Fibroblast of skin of right quadriceps (primary cell): ENCODE measurements at regions not wholly inside any gene's neighbourhood (a gene's known extent, or its start where the extent isn't known, plus 50 kb on each side); places are given as distances from the start of the nearest gene placed in this dataset.
"Not testable (repeated sequence)": the region's sequence is repeated elsewhere in the genome, so short reads cannot be mapped to it uniquely, and the experiment has no call there.

Source experiments
- DNase-seq: peaks from one replicate; pipeline ENCODE4 v3.0.0-alpha.2; 2013

DNA sequence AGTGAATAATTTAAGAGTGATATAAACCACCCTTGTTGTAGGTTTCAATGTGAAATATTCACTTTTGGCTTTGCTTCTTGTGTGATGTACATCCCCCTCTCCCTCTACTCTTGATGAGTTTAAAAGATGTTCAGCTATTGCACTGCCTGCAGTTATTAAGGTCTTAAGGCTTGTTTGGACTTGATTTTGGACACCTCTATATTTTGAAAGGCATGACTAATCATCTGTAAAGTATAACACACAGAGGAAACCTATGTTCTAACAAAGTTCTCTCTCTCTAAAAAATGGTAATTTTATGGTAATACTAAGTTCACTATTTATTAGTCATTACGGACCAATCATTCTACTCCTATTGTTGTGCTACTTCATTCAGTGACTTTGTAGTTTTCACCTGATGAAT is 1719.9 kb downstream of the GRIK2 start:
- DNase-seq: no peak

DNA sequence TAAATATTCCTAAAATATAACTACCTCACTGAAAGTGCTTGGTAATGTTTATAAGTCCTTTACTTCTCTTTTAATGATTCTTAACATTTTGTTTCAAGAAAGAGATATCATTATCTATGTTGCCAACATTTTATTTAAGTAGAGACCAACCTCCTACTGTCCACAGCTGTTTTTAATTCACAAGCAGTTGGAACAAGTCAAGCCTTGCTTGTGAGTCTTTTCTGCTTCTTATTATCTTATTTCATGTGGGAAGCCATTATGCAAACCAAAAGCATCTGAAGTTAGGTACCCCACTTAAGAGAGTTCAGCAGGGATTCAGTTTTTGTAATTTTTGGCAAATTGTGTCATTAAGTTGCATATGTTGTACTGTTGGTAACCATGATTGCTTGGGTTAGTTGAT is 1714.5 kb downstream of the GRIK2 start:
- DNase-seq: no peak

DNA sequence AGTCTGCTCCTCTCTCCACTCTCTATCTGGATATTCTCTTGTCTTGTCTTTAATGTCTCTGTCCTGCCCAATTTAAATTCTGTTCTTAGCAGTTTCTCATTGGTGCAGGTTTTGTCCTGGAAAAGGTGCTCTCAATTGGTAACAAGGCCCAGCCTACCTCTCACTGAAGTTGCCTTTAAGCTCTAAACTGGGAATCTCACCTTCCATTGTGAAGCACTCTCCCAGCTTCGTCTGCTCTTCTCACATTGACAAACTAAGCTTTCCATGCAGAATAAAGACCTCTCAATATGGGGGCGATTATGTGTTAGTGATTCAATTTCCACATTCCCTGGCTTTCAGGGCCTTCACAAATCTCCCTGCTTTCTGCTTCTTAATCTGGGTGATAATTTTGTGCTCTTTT is 1712.2 kb downstream of the GRIK2 start:
- no peak for DNase-seq

DNA sequence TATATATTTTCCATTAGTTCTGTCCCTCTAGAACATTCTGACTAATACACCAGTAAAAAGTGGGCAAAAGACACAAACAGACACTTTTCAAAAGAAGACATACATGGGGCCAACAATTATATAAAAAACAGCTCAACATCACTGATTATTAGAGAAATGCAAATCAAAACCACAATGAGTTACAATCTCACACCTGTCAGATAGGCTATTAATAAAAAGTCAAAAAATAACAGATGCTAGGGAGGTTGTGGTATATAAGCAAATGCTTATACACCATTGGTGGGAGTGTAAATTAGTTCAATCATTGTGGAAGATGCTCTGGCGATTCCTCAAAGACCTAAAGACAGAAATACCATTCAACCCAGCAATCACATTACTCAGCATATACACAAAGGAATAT is 1707.8 kb downstream of the GRIK2 start:
- no peak for DNase-seq

DNA sequence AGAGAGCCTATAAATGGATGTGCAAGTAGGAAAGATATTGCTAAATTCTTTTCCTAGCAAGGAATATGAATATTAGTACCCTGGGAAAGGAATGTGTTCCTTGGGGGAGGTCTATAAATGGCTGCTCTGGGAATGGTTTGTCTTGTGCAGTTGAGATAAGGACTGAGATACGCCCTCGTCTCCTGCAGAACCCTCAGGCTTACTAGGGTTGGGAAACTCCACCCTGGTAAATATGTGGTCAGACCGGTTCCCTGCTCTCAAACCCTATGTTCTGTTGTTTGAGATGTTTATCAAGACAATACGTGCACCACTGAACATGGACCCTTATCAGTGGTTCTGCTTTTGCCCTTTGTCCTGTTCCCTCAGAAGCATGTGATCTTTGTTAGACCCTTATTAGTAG is 1698.9 kb downstream of the GRIK2 start:
- DNase-seq: not testable (repeated sequence)

DNA sequence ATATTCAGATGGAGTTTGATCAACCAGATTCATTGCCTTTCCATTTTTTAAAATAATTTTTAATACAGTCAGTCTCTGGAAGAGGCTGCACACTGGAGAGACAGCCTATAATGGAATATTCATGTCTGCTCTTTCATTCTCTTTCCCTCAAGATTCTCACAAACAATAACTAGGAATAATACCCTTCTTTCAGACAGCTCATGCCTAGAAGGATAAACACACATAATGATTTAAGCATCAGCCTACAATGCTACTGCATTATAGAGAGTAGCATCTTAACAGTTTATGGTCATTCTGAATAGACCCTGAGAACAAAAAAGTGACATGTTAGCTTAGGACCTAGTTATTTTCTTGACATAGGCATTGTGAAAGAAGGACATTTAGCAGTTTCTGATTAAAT is 1692.3 kb downstream of the GRIK2 start:
- no peak for DNase-seq

DNA sequence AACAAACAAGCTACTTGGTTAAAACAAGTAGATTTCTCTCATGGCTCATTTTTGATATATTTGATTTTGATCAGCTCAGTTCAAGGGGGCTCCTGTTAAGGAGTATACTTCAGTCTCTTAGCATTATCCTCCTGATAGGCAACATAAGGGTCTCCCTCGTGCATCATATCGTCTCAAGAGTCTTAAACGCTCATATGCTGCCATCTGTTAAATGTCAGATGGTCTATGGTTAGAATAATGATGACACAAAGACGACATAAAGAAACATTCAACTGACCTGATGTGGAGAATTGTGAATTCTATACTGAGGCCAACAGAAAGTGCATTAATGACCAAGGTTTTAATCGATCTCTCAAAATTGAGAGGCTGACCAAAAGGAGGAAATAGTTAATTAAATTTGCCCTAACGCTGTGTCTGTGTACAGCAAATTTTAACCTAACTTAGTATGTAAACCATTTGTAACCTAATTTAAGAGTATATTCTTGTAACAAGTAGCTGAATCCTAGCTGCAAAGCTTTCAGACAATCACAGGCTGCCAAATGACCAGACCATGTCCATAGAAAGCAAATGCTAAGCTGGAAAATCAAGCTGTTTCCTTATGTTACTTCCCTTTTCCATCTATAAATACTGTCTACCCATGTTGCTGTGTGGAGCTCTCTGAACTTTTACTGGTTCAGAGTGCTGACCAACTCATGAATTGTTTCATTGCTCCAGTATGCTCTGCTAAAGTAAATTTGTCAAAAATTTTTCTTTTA is 1688.5 kb downstream of the GRIK2 start:
- DNase-seq: no peak

DNA sequence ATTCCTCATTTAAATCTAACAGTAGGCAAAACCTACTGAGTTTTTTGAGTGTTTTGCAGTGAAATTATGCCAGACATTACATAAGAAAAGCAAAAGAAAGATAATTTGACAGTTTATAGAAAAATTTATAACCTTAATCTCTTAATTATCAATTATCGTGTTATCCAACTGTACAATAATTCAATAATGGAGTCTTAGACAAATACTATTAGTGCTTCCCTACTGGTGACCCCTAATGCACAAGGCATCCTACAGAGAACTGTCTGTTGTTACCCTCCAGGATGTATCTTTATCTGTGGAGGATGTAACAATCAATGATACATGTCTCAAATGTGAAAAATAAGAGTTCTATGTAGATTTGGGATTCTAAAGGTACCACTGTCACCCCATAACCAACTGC is 1687.6 kb downstream of the GRIK2 start:
- DNase-seq: no peak

DNA sequence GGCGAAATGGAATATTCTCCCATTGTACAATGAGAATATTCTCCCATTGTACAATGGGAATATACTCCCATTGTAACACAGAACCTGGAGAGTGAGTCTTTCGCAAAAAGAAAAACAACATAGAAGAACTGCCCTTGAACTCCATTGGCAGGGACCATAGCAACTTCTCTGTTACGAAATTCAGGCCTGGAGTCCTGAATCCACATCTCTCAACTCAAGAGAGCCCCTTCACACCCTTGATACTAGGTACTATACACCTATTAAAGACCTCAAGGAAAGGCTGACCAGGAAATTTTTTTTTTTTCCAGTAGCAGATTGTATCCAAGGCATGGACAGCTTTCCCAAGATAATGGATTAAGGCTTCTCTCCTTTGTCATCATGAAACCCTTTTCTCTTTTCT is 1687.0 kb downstream of the GRIK2 start:
- no peak for DNase-seq

DNA sequence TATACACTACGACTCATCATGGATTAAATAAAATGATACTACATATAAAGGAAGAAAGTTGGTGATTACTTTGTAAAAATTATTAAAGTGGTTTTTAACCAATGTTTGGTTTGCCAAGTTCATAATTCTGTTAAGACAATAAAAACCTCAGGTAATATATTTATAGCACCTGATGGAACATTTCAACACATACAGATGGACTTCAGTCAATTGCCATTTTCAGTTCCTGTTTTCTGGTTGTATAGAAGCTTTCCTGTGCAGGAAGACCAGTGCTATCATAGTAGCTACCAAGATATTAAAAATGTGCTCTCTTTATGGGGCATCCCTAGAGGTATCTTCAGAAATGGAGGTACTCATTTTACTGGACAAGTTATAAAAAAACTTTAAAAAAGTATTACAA is 1686.4 kb downstream of the GRIK2 start:
- no peak for DNase-seq

DNA sequence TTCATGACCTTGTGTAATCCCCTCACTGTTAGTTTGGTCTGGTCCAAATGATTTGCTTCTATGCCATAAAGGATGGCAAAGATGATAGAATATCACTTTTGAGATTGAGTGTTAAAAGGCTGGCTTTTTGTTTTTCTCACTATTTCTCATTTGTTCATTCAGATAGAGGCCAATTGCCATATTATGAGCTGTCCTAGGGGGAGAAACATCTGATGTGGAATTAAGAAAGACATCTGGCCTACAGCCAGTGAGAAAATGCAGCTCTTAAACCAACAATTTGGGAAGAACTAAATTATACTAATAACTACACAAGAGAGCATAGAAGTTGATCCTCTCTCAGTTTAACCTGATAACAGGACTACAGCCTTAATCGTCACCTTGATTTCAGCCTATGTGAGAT is 1668.6 kb downstream of the GRIK2 start:
- DNase-seq: no peak

DNA sequence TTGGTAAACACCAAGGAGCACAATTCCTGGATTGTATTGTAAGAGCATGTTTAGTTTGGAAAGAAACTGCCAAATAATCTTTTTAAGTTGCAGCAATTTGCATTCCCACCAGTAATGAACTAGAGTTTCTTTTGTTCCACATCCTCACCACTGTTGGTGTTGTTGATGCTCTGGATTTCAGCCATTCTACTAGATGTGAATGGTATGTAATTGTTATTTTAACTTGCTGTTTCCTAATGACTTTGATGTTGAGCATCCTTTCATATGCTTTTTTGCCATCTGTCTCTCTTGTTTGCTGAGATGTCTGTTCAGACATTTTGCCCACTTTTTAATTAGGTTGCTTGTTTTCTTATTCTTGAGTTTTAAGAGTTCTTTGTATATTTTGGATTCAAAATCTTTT is 1654.1 kb downstream of the GRIK2 start:
- no peak for DNase-seq

DNA sequence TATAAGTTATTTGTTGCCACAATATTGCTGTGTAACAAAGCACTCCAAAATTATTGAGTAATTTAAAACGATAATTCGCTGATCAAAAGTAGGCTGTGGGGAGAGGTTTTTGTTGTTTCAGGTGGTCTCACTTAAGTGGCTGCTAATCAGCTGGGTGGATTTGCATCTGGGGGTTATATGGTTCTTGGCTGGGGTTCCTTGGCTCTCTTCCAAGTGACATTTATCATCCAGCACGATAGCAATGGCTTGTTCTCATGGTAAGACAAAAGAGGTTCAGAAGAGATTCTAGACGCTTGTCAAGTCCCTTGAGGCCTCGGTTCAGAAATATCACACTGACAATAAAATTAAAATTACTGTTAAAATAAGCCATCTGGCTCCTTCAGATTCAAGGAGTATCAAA is 1648.8 kb downstream of the GRIK2 start:
- DNase-seq: no peak

DNA sequence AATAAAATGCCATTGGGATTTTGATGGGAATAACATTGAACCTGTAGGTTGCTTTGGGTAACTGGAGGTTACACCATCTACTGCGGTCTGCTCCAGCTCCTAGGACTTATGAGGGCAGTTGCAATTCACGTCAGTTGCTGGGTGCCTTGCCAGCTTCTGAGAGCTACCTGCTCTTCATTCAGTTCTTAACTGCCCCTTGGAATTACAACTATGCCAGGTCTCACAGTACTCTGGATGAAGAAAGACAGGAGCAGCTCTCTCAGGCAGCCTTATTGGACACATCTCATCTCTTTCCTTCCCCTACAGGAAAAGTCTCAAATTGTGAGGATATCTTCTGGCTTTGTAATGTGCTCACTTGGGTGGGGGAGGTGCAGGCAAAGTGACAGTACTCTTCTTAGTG is 1643.3 kb downstream of the GRIK2 start:
- no peak for DNase-seq

DNA sequence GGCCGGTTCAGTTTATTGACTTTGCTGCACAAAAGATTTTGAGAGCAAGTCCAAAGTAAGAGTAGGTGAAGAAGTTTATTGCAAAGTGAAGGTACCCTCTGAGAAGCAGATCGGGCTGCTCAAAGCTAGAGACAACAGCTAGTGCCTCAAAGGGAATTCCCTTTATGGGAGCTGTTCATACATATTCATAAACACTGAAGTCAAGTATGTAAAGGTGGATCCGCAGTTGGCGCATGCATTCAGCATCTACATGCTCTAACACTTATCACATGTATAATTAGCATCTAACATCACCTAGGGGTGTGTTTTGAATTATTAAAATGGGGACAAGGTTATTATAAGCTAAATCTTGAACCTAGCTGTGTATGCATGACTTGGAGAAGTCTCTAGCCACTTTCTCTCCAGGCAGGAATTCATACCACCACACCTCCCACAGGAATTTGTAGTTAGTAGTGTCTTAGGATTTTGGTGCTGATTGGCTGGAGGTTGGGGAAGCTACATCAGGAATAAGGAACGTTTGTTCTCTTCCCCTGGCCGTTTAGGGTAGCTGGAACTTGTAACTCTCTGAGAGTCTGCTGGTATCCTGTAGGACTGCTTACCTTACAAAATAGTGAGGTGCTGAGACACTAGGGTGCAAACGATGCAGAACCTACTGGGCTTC is 1633.9 kb downstream of the GRIK2 start:
- DNase-seq: no peak

DNA sequence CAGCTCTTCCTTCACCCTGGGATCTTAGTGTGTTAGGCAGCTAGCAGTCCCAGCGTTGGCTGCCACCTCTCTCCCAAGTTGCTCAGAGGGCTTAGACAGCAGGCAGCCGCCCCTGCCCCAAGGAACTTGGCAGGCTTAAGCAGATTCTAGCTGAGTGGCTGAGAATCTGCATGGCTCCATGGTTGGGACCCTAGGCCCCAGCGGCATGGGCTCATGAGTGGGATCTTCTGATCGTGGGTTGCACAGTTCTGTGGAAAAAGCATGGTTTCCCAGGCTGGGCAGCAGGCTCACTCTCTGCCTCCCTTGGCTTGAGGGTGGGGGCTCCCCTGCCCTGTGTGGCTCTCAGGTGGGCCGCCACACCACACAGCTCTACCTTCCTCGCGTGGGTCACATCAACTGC is 1624.9 kb downstream of the GRIK2 start:
- DNase-seq: no peak

DNA sequence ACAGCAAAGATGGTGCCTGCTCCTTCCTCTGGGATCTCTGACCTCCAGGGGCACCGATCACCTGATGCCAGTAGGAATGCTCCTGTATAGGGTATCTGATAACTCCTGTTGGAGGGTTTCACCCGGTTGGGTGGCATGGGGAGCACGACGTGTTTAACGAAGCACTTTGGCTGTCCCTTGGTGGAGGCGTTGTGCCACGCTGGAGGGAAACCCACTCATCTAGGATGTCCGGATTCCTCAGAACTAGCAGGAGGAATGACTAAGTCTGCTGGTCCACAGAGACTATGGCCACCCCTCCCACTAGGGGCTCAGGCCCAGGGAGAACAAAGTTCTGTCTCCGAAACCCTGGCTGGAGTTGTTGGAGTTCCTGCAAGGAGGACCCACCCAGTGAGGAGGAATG is 1624.4 kb downstream of the GRIK2 start:
- DNase-seq: no peak

DNA sequence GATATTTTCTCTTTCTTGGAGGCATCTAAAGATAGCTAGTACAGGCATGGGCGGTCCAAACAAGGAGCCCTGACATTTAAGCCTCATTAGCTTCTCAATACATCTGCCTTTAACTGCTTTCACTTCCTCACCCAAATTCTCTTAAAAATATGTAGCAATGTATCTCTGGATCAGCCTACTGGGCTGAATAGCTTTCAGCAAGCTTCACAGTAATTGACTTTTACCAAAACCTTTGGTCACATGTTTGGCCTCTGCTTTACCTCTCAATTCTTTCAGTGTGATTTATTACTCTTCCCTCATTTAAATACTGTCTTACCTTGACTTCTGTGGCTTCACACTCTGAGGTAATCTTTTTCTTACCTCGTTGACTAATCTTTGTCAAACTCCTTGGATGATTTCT is 1618.1 kb downstream of the GRIK2 start:
- DNase-seq: no peak

DNA sequence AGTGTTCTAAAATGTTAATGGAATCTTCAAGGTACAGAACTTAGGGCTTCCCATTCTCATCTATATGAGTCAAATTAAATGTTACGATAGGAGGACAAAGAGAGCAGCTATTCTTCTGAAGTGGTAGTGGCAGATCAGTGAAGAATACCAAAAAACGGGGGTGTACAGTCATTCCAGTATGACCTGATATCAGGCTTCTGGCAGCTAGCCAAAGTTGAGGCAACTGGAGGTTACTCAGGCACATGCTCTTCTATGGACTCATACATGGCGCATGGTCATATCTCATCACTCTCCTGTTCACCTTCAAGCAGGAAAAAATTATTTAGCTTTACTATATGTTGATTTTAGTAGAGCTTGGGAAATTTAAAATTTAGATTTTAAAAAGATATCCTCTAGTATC is 1608.8 kb downstream of the GRIK2 start:
- DNase-seq: no peak

DNA sequence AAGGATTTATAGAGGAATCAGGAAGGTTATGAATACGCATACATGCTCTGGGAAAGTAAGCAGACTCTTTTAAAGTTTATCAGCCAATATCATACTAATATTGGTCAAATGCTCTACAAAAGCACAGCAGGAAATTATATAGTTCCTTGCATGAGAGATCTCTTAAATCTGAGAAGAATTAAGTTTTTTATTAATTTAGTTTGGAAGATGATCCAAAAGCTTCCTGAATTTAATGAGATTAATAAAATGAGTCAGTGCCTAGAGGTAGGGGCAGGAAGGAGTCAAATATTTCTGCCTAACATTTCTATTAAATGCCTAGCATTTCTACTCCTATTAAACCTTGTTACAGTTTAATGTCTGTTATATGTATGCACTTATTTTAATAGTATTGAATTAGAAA is 1608.2 kb downstream of the GRIK2 start:
- no peak for DNase-seq

DNA sequence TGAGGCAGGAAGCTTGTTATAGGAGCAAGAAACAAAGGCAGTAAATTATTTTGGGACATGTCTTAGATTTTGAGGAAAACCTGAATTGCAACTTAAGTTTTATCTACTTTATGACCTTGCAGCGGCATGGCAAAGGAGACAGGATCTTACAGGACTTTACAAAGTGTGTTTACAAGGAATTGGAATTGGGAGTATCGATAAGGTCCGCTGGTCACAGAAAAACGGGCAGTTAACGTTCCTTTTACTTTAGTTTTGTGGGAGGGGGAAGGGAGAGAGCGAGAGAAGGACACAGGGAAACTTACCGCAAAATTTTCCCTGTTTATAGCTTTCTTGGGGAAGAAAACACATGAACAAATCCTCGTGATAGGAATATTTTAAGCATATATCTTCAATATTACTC is 1607.2 kb downstream of the GRIK2 start:
- no peak for DNase-seq

DNA sequence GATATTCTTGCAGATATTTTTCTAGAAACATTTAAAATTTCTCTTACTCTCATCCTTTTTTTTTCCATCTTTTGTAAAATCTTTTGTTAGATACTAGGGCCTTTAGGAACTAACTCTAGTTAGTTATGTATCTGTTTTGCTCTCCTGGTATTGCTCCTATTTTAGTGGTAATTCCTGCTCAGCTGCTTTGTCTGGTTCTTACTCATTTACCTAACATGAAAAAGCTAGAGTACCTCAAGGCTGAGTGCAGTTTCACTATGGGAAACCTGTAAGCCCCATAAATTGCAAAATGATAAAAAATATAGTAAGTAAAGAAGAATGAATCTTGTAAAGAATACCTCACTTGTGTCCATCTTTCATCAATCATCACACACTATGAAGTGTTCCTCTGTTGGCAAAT is 1602.0 kb downstream of the GRIK2 start:
- DNase-seq: no peak

DNA sequence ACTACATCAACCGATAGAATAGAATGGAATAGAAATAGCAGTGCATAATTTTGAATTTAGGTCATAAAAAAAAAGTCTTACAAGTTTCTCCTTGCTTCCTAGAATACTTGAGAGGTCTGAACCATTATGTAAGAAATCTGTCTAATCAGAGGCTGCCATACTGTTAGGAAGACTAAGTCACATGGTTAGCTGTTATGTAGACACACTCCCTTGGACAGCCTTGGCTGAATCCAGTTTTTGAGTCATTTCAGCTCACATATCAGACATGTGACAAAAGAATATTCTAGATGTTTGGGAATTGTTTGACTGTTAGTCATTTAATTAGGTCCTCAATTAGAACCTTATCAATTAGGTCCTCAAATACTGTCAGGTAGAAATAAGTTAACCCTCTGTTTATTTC is 1601.4 kb downstream of the GRIK2 start:
- DNase-seq: no peak

DNA sequence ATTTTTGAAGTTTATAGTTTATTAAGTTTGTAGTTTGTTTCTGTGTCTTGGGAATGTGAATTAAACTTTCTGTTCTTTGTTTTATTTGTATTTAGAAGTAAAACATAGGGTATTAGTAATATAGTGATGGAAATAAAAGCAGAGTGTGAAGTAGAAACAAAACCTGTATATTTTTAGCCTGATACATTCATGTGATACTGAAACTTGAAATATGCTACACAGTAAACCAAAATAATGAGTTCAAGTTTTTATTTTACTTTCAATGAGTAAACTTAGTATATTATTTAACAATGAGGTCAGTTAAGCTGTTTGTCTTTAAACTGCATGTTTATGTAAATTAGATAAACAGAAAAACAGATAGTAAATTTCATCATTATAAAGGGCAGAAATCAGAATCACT is 1592.6 kb downstream of the GRIK2 start:
- DNase-seq: no peak

DNA sequence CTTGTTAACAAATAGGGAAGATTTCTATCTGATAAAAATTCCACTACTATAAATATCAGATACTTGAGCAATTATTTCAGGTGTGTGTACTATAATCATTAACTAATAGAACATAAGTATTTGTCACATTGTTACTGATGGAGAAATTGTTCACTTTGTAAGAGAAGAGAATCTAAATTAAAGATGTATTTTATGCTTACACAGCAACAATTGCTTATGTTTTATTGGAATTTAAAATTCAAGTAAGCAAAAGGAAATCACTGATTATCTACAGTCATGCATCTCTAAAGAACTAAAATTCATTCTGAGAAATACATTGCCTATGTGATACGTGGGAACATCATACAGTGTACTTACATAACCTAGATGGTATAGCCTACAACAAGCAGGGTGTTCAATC is 1590.8 kb downstream of the GRIK2 start:
- no peak for DNase-seq
